Adrenal gland (tissue), 9 donors: ENCODE measurements at regions not wholly inside any gene's neighbourhood (a gene's known extent, or its start where the extent isn't known, plus 50 kb on each side); places are given as distances from the start of the nearest gene placed in this dataset.
"Not testable (repeated sequence)": the region's sequence is repeated elsewhere in the genome, so short reads cannot be mapped to it uniquely, and the experiment has no call there.

ENCODE experiments used
- DNase-seq, 7 donors: peaks; one replicate each; pipeline ENCODE4 v3.0.0-alpha.2; 2019 to 2020
- H3K27ac ChIP-seq, 5 donors: fragments of 200-600 bp; sonication (generic) in 4 of 5; 1 replicate in 3 of 5; 2 replicates in 2 of 5; pipeline versions ENCODE4 v1.5.1 to v1.8.0; 2016 to 2020; ENCODE audit warnings: mild to moderate bottlenecking in 1 of 5
- H3K27me3 ChIP-seq: fragments of 200-600 bp; 2 replicates; pipeline ENCODE4 v1.8.0; 2021
- H3K36me3 ChIP-seq, 2 donors: fragments of 200-600 bp; replicated peaks in 1 of 2; 1 replicate in 1 of 2; 2 replicates in 1 of 2; pipeline versions ENCODE4 v1.5.1 to v1.8.0; 2018 to 2022
- H3K4me1 ChIP-seq, 2 donors: fragments of 200-600 bp; replicated peaks in 1 of 2; 1 replicate in 1 of 2; 2 replicates in 1 of 2; pipeline versions ENCODE4 v1.5.1 to v1.8.0; 2018 to 2021
- H3K4me3 ChIP-seq, 4 donors: fragments of 200-600 bp; sonication (generic) in 3 of 4; one replicate each; pipeline ENCODE4 v1.5.1; 2016 to 2018
- H3K9me3 ChIP-seq, 3 donors: fragments of 200-600 bp; sonication (generic) in 1 of 3; replicated peaks in 1 of 3; 1 replicate in 2 of 3; 2 replicates in 1 of 3; pipeline versions ENCODE4 v1.5.1 to v1.8.0; 2016 to 2021
- CTCF ChIP-seq, 6 experiments: fragments of 450-650 bp in 4 of 6; fragments of 200-600 bp in 2 of 6; sonication (generic) in 1 of 6; IDR thresholded peaks; 1 replicate in 5 of 6; 2 replicates in 1 of 6; pipeline versions ENCODE4 v1.5.1 to v1.8.0; 2016 to 2021; ENCODE audit warnings: antibody characterized with exemption in 6 of 6, mild to moderate bottlenecking in 2 of 6, moderate library complexity in 1 of 6
- POLR2A ChIP-seq, 2 donors: fragments of 450-650 bp; IDR thresholded peaks; one replicate each; pipeline ENCODE4 v1.6.1; 2017; ENCODE audit warnings: antibody characterized with exemption in 2 of 2, mild to moderate bottlenecking in 2 of 2, moderate library complexity in 1 of 2
- WGBS, 4 donors: extraction: QIAGEN DNeasy Blood & Tissue Kit in 2 of 4; methylation state at CpG; one replicate each; pipeline versions ENCODE4 v1.1.5 to v1.1.7; 2013 to 2017; 5-methylcytosine and 5-hydroxymethylcytosine counted together
- intact Hi-C, 2 donors: fragments of 100-400 bp; cut with DNase I; formaldehyde crosslinking; loops; one replicate each; pipeline versions ENCODE4 v1.14.1 to v1.15.0; 2022 to 2023
- donor health status: healthy with polysubstance abuse.
- donor health status: Bipolar disorder and iron deficiency.
- donor health status: DM: yes; HTN: yes; CAD: no.
- donor health status: DM: no; HTN: no; CAD: no.
- donor health status: DM: no; HTN: no; CAD: no.

DNA sequence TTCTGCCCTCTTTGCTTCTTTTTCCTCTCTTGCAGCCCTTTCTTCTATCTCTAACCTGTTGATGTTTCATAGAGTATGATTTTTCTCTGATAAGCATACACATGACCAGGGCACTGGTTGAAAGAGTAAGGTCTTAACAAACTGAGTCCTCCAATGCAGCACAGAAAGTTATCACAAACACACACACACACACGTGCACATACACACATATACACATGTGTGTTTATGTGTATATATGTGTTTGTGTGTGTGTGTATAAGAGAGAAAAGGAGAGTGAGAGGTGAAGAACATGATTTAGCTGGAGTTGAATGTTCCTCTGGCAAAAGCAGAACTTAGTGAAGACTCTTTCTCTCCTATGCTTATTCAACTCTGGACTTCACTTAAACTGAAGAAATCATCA, 130.0 kb downstream of the KLF6 start:
- H3K9me3 ChIP-seq = no peaks in the 10 kb centered on the region
- DNase-seq = no peak
- no peaks in the 10 kb centered on the region for H3K27me3 ChIP-seq
- H3K4me1 ChIP-seq = no peaks in the 10 kb centered on the region
- intact Hi-C loops = no loop called here
- no peaks in the 10 kb centered on the region for H3K36me3 ChIP-seq
- 50 to 62% (median 56%) methylated on average over 1 of the region's 1 CpG for WGBS, 4 donors
- H3K27ac ChIP-seq = no peak overlapping the region
- H3K4me3 ChIP-seq = no peak overlapping the region
- TF ChIP-seq POLR2A (IDR thresholded peaks at IDR 0.05) = no peak

DNA sequence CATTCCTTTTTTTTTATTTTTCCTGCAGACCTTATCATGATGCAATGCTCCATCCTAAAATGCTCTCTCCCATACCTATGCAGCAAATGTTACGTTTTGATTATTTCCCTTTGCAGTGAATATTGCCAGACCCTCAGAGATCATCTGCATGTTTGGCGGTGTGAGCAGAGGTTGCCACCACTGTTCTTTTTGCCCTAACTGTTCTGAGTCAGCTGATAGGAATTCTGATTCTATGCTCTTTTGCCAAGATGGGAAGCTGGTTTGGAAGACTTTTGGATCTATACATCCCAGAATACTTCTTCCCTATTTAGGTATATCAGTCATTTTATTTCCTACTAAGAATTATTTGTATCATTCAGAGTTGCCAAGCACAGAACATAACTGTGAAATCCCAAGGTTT, 130.5 kb downstream of the KLF6 start:
- Histone ChIP-seq H3K4me1 (no peaks in the 10 kb centered on the region), H3K27me3 (no peaks in the 10 kb centered on the region), H3K9me3 (no peaks in the 10 kb centered on the region), H3K36me3 (no peaks in the 10 kb centered on the region), H3K27ac (no peak overlapping the region), H3K4me3 (no peak overlapping the region)
- DNase-seq = no peak
- TF ChIP-seq CTCF (IDR thresholded peaks at IDR 0.05) = no peak
- TF ChIP-seq POLR2A (IDR thresholded peaks at IDR 0.05) = no peak
- intact Hi-C loops = no loop called here
- WGBS, 4 donors = 77 to 82% (median 81%) methylated on average over 2 of the region's 2 CpGs

DNA sequence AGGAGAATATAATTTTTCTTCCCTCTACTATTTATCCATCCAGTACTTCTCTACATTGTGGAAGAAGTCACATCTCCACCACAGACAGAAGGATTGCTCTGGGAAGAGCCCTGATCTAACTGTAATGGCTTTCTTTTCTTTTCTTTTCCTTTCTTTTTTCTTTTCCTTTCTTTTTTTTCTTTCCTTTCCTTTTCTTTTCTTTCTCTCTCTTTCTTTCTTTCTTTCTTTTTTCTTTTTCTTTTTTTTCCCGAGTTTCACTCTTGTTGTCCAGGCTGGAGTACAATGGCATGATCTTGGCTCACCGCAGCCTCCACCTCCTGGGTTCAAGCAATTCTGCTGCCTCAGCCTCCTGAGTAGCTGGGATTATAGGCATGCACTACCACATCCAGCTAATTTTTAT, 131.7 kb downstream of the KLF6 start:
- H3K27me3 ChIP-seq, DNase-seq, H3K36me3 ChIP-seq, intact Hi-C loops, H3K9me3 ChIP-seq, H3K4me1 ChIP-seq, H3K4me3 ChIP-seq, H3K27ac ChIP-seq: not testable (repeated sequence)
- 69 to 90% (median 69%) methylated on average over 2 of the region's 2 CpGs for WGBS, 4 donors

DNA sequence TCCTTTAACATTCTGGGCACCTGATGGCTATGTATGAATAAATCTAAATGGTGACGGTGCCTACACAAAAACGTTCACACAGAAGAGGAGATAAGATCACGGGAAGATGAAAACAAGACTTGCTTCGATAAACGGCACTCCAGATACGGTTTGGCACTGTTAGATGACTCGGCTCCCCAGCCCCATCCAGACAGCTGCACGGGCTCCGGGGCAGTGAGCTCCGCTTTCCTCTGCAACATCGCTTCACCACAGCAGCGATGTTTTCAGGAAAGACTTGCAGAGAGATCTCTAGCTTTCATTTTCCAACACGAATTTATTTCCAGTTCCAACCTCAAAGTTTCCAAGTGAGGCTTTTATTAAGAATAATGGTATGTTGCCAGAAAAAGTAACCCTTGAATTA, 132.1 kb downstream of the KLF6 start:
- 40 to 55% (median 47%) methylated on average over 13 of the region's 13 CpGs for WGBS, 4 donors
- no peak overlapping the region for H3K4me3 ChIP-seq

GRCh38 chr10:3651969-3652653, 132.9 kb downstream of the KLF6 start:
- DNase-seq = no peak
- intact Hi-C loops = no loop called here
- H3K27me3 ChIP-seq = no peaks in the 10 kb centered on the region
- H3K27ac ChIP-seq = no peak overlapping the region
- TF ChIP-seq CTCF (IDR thresholded peaks at IDR 0.05) (no peak), POLR2A (IDR thresholded peaks at IDR 0.05) (no peak)
- 92 to 100% (median 94%) methylated on average over 3 to 6 of the region's 6 CpGs for WGBS, 4 donors
- H3K4me3 ChIP-seq = no peak overlapping the region
- H3K4me1 ChIP-seq = no peaks in the 10 kb centered on the region
- H3K36me3 ChIP-seq = no peaks in the 10 kb centered on the region
- H3K9me3 ChIP-seq = no peaks in the 10 kb centered on the region

More for the DNA sequence above, 132.1 kb downstream of the KLF6 start:
- H3K27ac ChIP-seq = no peak overlapping the region
- DNase-seq = no peak
- no peaks in the 10 kb centered on the region for H3K36me3 ChIP-seq
- no peaks in the 10 kb centered on the region for H3K27me3 ChIP-seq
- no peak for TF ChIP-seq POLR2A (IDR thresholded peaks at IDR 0.05)
- TF ChIP-seq CTCF (IDR thresholded peaks at IDR 0.05) = no peak
- H3K4me1 ChIP-seq = no peaks in the 10 kb centered on the region
- H3K9me3 ChIP-seq = no peaks in the 10 kb centered on the region
- intact Hi-C loops = no loop called here
